NOMO-1 treated with DMSO at 0.1 percent for 48 hours (cell line): ENCODE measurements at regions not wholly inside any gene's neighbourhood (a gene's known extent, or its start where the extent isn't known, plus 50 kb on each side); places are given as distances from the start of the nearest gene placed in this dataset.
"Not testable (repeated sequence)": the region's sequence is repeated elsewhere in the genome, so short reads cannot be mapped to it uniquely, and the experiment has no call there.

ENCODE experiments used
- DNase-seq: peaks from one replicate; lab custom pipeline; 2025; ENCODE audit not compliant: unreplicated experiment; lab: John Stamatoyannopoulos, UW

- DNase-seq = no peak
Measured at GRCh38 chr5:32842813-32843530, 131.9 kb downstream of the NPR3 start.

GRCh38 chr5:32843531-32843895 is 132.4 kb downstream of the NPR3 start:
- DNase-seq = no peak

- DNase-seq = no peak
Measured at GRCh38 chr5:32845171-32845570, 134.1 kb downstream of the NPR3 start.

- DNase-seq = no peak
Measured at GRCh38 chr5:32848120-32848519, 137.0 kb downstream of the NPR3 start.

GRCh38 chr5:32848681-32849080 is 137.6 kb downstream of the NPR3 start:
- no peak for DNase-seq

GRCh38 chr5:32850817-32851496 is 139.8 kb downstream of the NPR3 start:
- DNase-seq = no peak

GRCh38 chr5:32851559-32852173 is 140.5 kb downstream of the NPR3 start:
- no peak for DNase-seq

GRCh38 chr5:32852535-32852934 is 141.4 kb downstream of the NPR3 start:
- DNase-seq = no peak

GRCh38 chr5:32852976-32853375 is 141.9 kb downstream of the NPR3 start:
- no peak for DNase-seq

- no peak for DNase-seq
Measured at GRCh38 chr5:32854473-32854872, 143.4 kb downstream of the NPR3 start.

GRCh38 chr5:32859211-32859641 is 148.1 kb downstream of the NPR3 start:
- DNase-seq = no peak

GRCh38 chr5:32865475-32865874 is 154.4 kb downstream of the NPR3 start:
- DNase-seq = no peak

GRCh38 chr5:32866138-32866537 is 155.0 kb downstream of the NPR3 start:
- DNase-seq = no peak

GRCh38 chr5:32869216-32869615 is 158.1 kb downstream of the NPR3 start:
- DNase-seq = no peak

GRCh38 chr5:32876791-32877190 is 165.7 kb downstream of the NPR3 start:
- no peak for DNase-seq

GRCh38 chr5:32879364-32879763 is 168.2 kb downstream of the NPR3 start:
- not testable (repeated sequence) for DNase-seq

- no peak for DNase-seq
Measured at GRCh38 chr5:32880796-32881195, 169.7 kb downstream of the NPR3 start.

- no peak for DNase-seq
Measured at GRCh38 chr5:32887390-32887789, 176.3 kb downstream of the NPR3 start.

GRCh38 chr5:32889078-32889477 is 178.0 kb downstream of the NPR3 start:
- DNase-seq = no peak

GRCh38 chr5:32903613-32904012 is 192.5 kb downstream of the NPR3 start:
- no peak for DNase-seq

GRCh38 chr5:32908641-32909040 is 197.5 kb downstream of the NPR3 start:
- no peak for DNase-seq

GRCh38 chr5:32909207-32909606 is 198.1 kb downstream of the NPR3 start:
- DNase-seq = no peak
